Fibroblast of lung (primary cell): ENCODE measurements at regions not wholly inside any gene's neighbourhood (a gene's known extent, or its start where the extent isn't known, plus 50 kb on each side); places are given as distances from the start of the nearest gene placed in this dataset.

ENCODE experiments used
- DNase-seq, 2 donors: peaks; one replicate each; pipeline versions ENCODE4 v3.0.0 to v3.0.0-alpha.2; 2010; ENCODE audit warnings: low read depth in 2 of 2
- H2AFZ ChIP-seq: 2 replicates; pipeline ENCODE4 v1.5.1; 2012; ENCODE audit warnings: low read length, control low read depth, inconsistent platforms
- H3K27ac ChIP-seq: 2 replicates; pipeline ENCODE4 v1.5.1; 2011; ENCODE audit warnings: low read length, control low read depth; ENCODE audit not compliant: insufficient read depth
- H3K27me3 ChIP-seq: 2 replicates; pipeline ENCODE4 v1.5.1; 2011; ENCODE audit warnings: mild to moderate bottlenecking, low read length; ENCODE audit not compliant: control insufficient read depth, insufficient read depth
- H3K36me3 ChIP-seq: 2 replicates; pipeline ENCODE4 v1.5.1; 2011; ENCODE audit warnings: low read length; ENCODE audit not compliant: control insufficient read depth, insufficient read depth
- H3K4me1 ChIP-seq: 2 replicates; pipeline ENCODE4 v1.5.1; 2011; ENCODE audit warnings: low read length; ENCODE audit not compliant: control insufficient read depth, insufficient read depth; ENCODE audit errors: extremely low read depth
- H3K4me2 ChIP-seq: 2 replicates; pipeline ENCODE4 v1.5.1; 2011; ENCODE audit warnings: low read length, control low read depth; ENCODE audit not compliant: insufficient read depth; ENCODE audit errors: extremely low read depth
- H3K4me3 ChIP-seq, 4 experiments: fragments of 200-600 bp in 1 of 4; sonication (generic) in 1 of 4; replicated peaks in 1 of 4; 2 replicates each; pipeline ENCODE4 v1.5.1; 2011 to 2016; ENCODE audit warnings: low read length in 4 of 4, low read depth in 3 of 4, mild to moderate bottlenecking in 3 of 4, control low read depth in 2 of 4, inconsistent platforms in 1 of 4, mixed read lengths in 1 of 4; ENCODE audit not compliant: insufficient read depth in 1 of 4; ENCODE audit errors: control extremely low read depth in 1 of 4
- H3K79me2 ChIP-seq: 2 replicates; pipeline ENCODE4 v1.5.1; 2012; ENCODE audit warnings: mild to moderate bottlenecking, low read length, inconsistent platforms; ENCODE audit not compliant: control insufficient read depth, insufficient read depth
- H3K9ac ChIP-seq: 2 replicates; pipeline ENCODE4 v1.5.1; 2011; ENCODE audit warnings: mild to moderate bottlenecking, low read length, control low read depth; ENCODE audit not compliant: insufficient read depth
- H3K9me3 ChIP-seq: 2 replicates; pipeline ENCODE4 v1.5.1; 2012; ENCODE audit warnings: low read depth, low read length; ENCODE audit not compliant: control insufficient read depth, insufficient read depth
- H4K20me1 ChIP-seq: 2 replicates; pipeline ENCODE4 v1.5.1; 2011; ENCODE audit warnings: low read length; ENCODE audit not compliant: control insufficient read depth, insufficient read depth; ENCODE audit errors: extremely low read depth
- CTCF ChIP-seq, 2 donors: IDR thresholded peaks in 1 of 2; conservative IDR thresholded peaks in 1 of 2; 1 replicate in 1 of 2; 2 replicates in 1 of 2; pipeline ENCODE4 v1.5.1; 2011 to 2012; ENCODE audit warnings: low read length in 2 of 2, control low read depth in 1 of 2, inconsistent platforms in 1 of 2, low read depth in 1 of 2, mild to moderate bottlenecking in 1 of 2
- EZH2 ChIP-seq: IDR thresholded peaks from 2 replicates; pipeline ENCODE4 v1.5.1; 2012; ENCODE audit warnings: low read length, control low read depth, mild to moderate bottlenecking; ENCODE audit errors: missing control alignments

GRCh38 chr10:4685491-4685890 is 140.5 kb upstream of the AKR1E2 start:
- TF ChIP-seq CTCF (conservative IDR thresholded peaks at IDR 0.05 in 1 of 2, IDR thresholded peaks at IDR 0.05 in 1 of 2; ENCODE audit: low read depth in 1 of 2, low read length in 2 of 2) (no peak), EZH2 (no peak)
- H3K27me3 ChIP-seq: no peaks in the 10 kb centered on the region
- H3K79me2 ChIP-seq: no peaks in the 10 kb centered on the region
- no peaks in the 10 kb centered on the region for H3K36me3 ChIP-seq
- peak in 1 of 2 donors; percentile 36 for DNase-seq
- H3K9ac ChIP-seq: no peak overlapping the region
- no peak overlapping the region for H3K4me3 ChIP-seq
- H3K4me2 ChIP-seq: no peak overlapping the region
- no peaks in the 10 kb centered on the region for H3K9me3 ChIP-seq
- no peak overlapping the region for H2AFZ ChIP-seq
- H4K20me1 ChIP-seq: no peaks in the 10 kb centered on the region
- no peak overlapping the region for H3K27ac ChIP-seq
- no peaks in the 10 kb centered on the region for H3K4me1 ChIP-seq

- no peaks in the 10 kb centered on the region for H3K4me1 ChIP-seq
- H4K20me1 ChIP-seq: no peaks in the 10 kb centered on the region
- no peak overlapping the region for H3K9ac ChIP-seq
- H3K79me2 ChIP-seq: no peaks in the 10 kb centered on the region
- H3K4me2 ChIP-seq: no peak overlapping the region
- no peaks in the 10 kb centered on the region for H3K36me3 ChIP-seq
- H3K4me3 ChIP-seq: no peak overlapping the region
- no peak overlapping the region for H2AFZ ChIP-seq
- H3K27me3 ChIP-seq: no peaks in the 10 kb centered on the region
- H3K27ac ChIP-seq: no peak overlapping the region
- TF ChIP-seq EZH2 (no peak), CTCF (conservative IDR thresholded peaks at IDR 0.05 in 1 of 2, IDR thresholded peaks at IDR 0.05 in 1 of 2; ENCODE audit: low read depth in 1 of 2, low read length in 2 of 2) (no peak)
- DNase-seq: peak in 1 of 2 donors; percentile 70
- no peaks in the 10 kb centered on the region for H3K9me3 ChIP-seq
These were observed 141.6 kb upstream of the AKR1E2 start for GRCh38 chr10:4684434-4684833.

GRCh38 chr10:4683838-4684237 is 142.2 kb upstream of the AKR1E2 start:
- TF ChIP-seq EZH2 (no peak), CTCF (conservative IDR thresholded peaks at IDR 0.05 in 1 of 2, IDR thresholded peaks at IDR 0.05 in 1 of 2; ENCODE audit: low read depth in 1 of 2, low read length in 2 of 2) (no peak)
- H3K27ac ChIP-seq: no peak overlapping the region

More at GRCh38 chr10:4683838-4684237, 142.2 kb upstream of the AKR1E2 start:
- Histone ChIP-seq H3K27me3 (no peaks in the 10 kb centered on the region), H3K79me2 (no peaks in the 10 kb centered on the region), H3K9me3 (no peaks in the 10 kb centered on the region), H3K4me2 (no peak overlapping the region), H3K4me3 (no peak overlapping the region), H3K36me3 (no peaks in the 10 kb centered on the region), H2AFZ (no peak overlapping the region), H4K20me1 (no peaks in the 10 kb centered on the region), H3K4me1 (no peaks in the 10 kb centered on the region), H3K9ac (no peak overlapping the region)
- DNase-seq: no peak
